GM19023 (cell line): ENCODE measurements at regions not wholly inside any gene's neighbourhood (a gene's known extent, or its start where the extent isn't known, plus 50 kb on each side); places are given as distances from the start of the nearest gene placed in this dataset.
A peak's percentile ranks its signal among the peaks of the same experiment; 100 is the strongest.
"Not testable (repeated sequence)": the region's sequence is repeated elsewhere in the genome, so short reads cannot be mapped to it uniquely, and the experiment has no call there.

ENCODE experiments used
- ATAC-seq: cut with Tn5 transposase; IDR thresholded peaks from one replicate; pipeline ENCODE4 v1.9.1; 2021; ENCODE audit warnings: mild to moderate bottlenecking, moderate library complexity; ENCODE audit not compliant: unreplicated experiment

GRCh38 chr22:25482091-25482760 is 82.2 kb upstream of the GRK3 start:
- no peak for ATAC-seq

- ATAC-seq: no peak
These were observed 81.4 kb upstream of the GRK3 start for GRCh38 chr22:25482868-25483639.

GRCh38 chr22:25483931-25484330 is 80.5 kb upstream of the GRK3 start:
- no peak for ATAC-seq

GRCh38 chr22:25484521-25485315 is 79.8 kb upstream of the GRK3 start:
- ATAC-seq: no peak

DNA sequence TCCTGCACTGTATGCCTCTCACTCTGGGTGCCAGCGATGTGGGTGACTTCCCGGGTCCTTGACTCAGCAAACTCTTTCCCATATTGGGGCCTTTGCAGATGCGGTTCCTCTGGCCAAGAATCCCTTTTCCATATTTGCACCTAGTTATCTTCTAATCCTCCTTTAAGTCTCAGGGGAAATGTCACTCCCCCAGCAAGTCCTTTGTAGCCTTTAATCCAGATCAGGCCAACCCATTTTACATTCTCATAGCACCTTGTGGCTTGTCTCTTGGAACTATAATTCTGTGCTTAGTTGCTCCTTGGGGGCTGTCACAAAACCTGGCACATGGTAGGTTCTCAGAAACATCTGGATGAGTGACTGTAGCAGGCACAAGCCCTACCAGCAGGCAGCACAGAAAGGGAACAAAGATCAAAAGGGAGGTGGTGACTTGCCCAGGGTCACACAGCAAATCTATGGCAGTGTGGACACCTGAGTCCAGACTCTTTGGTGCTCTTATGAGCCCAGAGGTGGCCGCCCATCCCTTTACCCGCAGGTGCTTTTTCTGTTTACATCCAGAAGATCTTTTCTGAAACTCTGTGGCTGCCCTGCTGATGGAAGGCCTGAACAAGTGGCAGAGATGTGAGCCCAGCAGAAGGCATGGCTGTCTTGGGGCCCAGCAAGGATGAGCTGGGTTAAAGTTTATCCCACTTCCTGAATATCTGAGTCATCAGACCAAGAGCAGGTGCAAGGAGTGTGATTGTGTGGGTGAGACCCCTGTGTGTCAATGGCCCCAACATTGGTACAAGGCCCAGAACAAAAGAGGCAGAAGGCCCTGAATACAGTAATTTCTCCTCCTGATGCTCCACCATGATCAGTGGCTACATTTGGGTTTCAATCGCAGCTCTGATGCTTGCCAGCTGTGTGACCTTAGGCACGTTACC is 78.6 kb upstream of the GRK3 start:
- ATAC-seq: peak; percentile 57

DNA sequence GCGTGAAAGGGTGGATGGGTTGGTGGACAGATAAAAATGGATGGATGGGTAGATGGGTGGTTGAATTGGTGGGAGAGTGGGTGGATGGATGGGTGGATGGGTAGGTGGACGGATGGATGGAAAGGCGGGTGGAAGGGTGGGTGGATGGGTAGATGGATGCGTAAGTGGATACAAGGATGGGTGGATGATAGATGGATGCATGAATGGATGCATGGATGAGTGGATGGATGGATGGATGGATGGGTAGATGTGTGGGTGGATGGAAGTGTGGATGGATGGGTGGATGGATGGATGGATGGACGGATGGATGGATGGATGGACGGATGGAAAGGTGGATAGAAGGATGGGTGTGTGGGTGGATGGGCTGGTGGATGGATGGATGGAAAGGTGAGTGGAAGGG is 77.0 kb upstream of the GRK3 start:
- no peak for ATAC-seq

DNA sequence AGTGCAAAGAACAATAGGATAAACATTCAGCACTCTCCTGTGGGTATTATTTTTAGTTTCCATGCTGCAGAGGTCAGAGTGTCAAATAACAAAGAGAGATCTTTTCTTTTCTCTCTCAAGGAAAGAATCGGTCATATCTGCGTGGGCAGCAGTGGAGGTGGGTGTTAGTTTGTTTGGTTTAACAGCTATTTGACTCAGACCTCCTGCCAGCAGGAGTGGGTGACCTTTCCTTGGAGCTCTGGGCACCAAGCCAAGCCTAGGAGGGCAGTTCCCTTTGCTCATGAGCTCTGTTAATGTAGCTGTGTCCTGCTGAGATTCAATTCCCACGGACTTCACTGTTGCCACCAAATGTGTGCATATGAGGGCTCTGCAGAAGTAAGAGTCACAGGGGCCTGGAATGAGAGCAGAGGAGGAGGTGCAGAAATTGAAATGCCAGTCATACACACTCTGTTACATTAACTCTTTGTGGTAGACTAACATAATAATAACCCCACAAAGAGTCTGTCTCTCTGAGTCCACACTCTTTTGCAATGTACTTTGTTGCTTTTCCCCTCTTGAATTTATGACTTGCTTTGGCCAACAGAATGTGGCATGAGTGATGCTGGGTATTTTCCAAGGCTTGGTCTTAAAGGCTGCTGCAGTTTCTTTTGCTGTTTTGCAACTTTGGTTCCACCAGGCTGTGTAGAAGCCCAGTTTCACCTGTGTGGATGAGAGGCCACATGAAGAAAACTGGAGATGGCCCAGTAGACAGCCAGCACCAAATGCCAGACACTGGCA is 76.0 kb upstream of the GRK3 start:
- no peak for ATAC-seq

GRCh38 chr22:25489947-25490346 is 74.5 kb upstream of the GRK3 start:
- ATAC-seq: no peak

GRCh38 chr22:25490896-25491295 is 73.6 kb upstream of the GRK3 start:
- ATAC-seq: no peak

GRCh38 chr22:25492162-25492561 is 72.3 kb upstream of the GRK3 start:
- ATAC-seq: no peak

DNA sequence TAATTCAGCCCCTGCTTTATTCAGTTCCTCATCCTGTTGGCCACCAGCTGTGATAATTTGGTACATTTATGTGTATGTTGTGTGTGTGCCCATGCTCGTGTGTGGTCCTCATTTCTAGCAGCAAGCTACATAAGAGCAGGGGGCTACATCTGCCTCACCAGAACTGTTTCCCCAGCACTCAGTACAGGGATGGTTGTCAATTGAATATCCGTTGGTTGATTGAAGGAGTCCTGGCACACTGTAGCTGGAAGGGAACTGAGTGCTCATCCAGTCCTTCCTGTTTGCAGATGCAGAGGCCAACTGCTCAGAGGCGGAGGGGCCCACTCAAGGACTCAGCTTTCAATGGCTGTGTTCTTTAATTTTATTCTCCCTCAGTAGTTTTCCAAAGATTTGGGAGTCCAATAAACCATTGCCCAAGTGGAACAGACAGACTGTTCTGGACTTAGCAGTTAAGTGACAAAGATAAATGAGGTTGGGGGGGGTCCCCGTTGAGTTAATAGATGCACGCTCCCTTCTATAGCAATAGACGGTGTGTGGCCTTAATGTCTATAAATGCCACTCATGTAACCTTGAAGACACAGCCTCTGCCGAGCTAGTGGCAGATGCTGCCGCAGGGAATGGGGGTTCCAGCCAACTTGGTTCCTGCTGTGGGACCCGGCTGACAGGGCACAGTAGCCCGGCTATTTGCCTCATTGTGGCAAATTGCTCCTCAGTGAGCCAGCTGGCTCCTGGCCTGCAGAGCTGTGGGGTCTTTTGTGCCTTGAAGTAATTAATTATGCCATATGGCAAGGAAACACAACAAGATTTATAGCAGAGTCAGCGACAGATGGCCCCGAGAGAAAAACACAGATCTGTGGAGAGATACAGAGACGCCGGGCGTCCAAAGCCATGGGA is 71.4 kb upstream of the GRK3 start:
- no peak for ATAC-seq

GRCh38 chr22:25493794-25494193 is 70.7 kb upstream of the GRK3 start:
- no peak for ATAC-seq

DNA sequence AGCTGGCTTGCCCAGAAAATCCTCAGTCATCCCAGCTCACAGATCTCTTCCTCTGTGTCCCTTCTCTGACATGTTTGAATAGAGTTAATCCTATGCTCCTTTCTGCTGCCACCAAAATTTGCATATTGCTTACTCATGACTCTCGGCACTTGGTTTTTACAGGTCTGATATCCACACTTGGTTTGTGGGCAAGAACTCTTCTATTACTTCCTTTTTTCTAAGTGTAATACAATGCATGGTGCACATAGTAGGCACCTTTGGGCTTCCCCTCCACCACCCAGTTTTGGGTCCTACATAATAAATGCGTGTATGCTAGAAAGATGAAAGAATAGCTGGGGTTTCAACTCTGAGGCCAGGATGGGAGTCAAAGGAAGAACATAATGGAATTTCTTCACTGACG is 69.7 kb upstream of the GRK3 start:
- no peak for ATAC-seq

- ATAC-seq: no peak
These were observed 69.2 kb upstream of the GRK3 start for GRCh38 chr22:25495285-25495684.

DNA sequence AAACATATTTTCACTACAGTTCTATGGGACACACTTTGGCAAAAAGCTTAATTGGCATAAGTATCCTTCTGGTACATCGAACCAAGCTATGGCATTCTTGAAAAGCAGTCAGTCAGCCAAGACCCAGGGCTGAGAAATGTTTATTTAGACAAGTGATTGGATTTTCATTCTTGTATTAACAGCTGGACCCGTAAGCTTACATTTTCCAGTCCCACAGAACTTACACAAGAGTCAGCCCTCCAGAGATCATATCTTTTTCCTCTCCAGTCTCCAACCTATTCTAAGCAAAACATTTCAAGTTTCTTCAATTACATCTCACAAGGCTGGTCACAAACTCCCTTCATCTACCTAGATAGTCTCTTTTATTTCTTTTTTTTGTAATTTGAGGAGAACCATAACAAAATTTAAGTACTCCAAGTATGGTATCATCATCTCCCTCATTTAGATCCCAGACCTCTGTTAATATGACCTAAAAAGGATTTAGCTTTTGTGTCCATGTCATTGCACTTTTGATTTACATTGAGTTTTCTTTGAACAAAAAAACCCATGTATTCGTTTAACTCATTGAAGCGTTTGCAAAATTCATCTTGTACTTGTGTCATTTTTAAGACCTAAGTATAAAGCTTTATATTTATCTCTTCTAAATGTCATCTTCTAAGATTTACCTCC is 67.9 kb upstream of the GRK3 start:
- ATAC-seq: no peak

DNA sequence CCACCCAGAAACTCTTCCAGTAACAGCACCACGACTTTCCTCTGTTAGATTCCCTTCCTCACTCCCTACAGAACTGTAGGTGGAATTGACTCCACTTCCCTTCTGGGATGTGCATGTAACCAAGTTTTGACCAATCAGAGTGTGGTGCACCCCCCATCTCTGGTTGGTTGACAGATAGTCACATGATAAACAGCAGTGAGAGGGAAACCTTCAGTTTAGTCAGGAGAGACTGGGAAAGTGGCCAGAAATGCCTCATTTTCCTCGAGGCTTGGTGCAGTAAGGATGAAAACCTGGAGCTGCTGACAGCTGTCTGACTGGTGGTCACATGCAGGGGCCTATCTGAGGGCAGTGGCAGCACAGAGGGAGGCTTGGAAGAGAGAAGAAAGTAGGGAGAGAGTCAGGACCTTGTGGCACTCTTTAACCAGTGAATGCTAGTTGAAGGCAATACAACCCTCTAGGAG is 67.3 kb upstream of the GRK3 start:
- ATAC-seq: no peak

- ATAC-seq: no peak
These were observed 66.8 kb upstream of the GRK3 start for GRCh38 chr22:25497716-25498115.

GRCh38 chr22:25500671-25501070 is 63.8 kb upstream of the GRK3 start:
- ATAC-seq: not testable (repeated sequence)
